Colonic mucosa (tissue), 4 donors: ENCODE measurements at regions not wholly inside any gene's neighbourhood (a gene's known extent, or its start where the extent isn't known, plus 50 kb on each side); places are given as distances from the start of the nearest gene placed in this dataset.

Experiments
- DNase-seq: peaks from one replicate; pipeline ENCODE4 v3.0.0-alpha.2; 2020
- H3K27ac ChIP-seq: fragments of 200-600 bp; one replicate; pipeline ENCODE4 v1.8.0; 2021
- H3K27me3 ChIP-seq: fragments of 200-600 bp; one replicate; pipeline ENCODE4 v1.8.0; 2021
- H3K36me3 ChIP-seq: fragments of 200-600 bp; one replicate; pipeline ENCODE4 v1.8.0; 2021
- H3K4me1 ChIP-seq: fragments of 200-600 bp; one replicate; pipeline ENCODE4 v1.8.0; 2021; ENCODE audit warnings: mild to moderate bottlenecking
- H3K4me3 ChIP-seq: fragments of 200-600 bp; one replicate; pipeline ENCODE4 v1.8.0; 2021
- H3K9ac ChIP-seq, 2 donors: one replicate each; pipeline ENCODE4 v1.7.0; 2013; ENCODE audit warnings: control low read depth in 2 of 2, low read depth in 2 of 2, low read length in 2 of 2
- H3K9me3 ChIP-seq: fragments of 200-600 bp; one replicate; pipeline ENCODE4 v1.8.0; 2021
- CTCF ChIP-seq: fragments of 200-600 bp; IDR thresholded peaks from one replicate; pipeline ENCODE4 v1.8.0; 2022; ENCODE audit warnings: antibody characterized with exemption, mild to moderate bottlenecking
- intact Hi-C: fragments of 100-400 bp; cut with DNase I; formaldehyde crosslinking; loops from one replicate; pipeline ENCODE4 v1.14.1; 2022
- donor health status: healthy.
- donor health status: DM: no; HTN: no; CAD: no.
- donor health status: DM: no; HTN: no; CAD: no.

- Histone ChIP-seq H3K27me3 (no peaks in the 10 kb centered on the region), H3K27ac (no peak overlapping the region), H3K9me3 (no peaks in the 10 kb centered on the region), H3K9ac (no peak overlapping the region), H3K4me1 (no peaks in the 10 kb centered on the region), H3K4me3 (no peak overlapping the region), H3K36me3 (no peaks in the 10 kb centered on the region)
- TF ChIP-seq CTCF = no peak
- no peak for DNase-seq
- intact Hi-C loops = no loop called here
Observed at GRCh38 chr18:41128545-41128944, 826.5 kb upstream of the PIK3C3 start.

DNA sequence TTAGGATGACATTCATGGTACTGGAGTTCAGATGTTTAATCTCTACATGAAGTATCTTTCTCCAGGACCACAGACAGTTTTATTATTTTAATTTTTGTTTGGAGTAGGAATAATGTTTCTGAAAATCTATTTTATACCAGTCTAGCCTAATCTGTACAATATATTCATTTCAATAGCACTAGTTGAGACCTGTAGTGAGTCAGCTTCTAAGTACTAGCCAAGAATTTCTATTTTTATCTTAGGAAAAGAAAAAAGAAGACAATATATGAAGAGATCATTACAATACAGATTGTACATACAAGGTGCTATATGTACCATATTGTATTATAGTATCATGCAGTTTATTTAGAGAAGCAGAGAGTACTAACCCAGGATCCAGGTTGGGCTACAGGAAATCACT, 826.9 kb upstream of the PIK3C3 start:
- Histone ChIP-seq H3K36me3 (no peaks in the 10 kb centered on the region), H3K27me3 (no peaks in the 10 kb centered on the region), H3K9me3 (no peaks in the 10 kb centered on the region), H3K9ac (no peak overlapping the region), H3K4me3 (no peak overlapping the region), H3K4me1 (no peaks in the 10 kb centered on the region), H3K27ac (no peak overlapping the region)
- no peak for DNase-seq
- TF ChIP-seq CTCF = no peak
- intact Hi-C loops = no loop called here

DNA sequence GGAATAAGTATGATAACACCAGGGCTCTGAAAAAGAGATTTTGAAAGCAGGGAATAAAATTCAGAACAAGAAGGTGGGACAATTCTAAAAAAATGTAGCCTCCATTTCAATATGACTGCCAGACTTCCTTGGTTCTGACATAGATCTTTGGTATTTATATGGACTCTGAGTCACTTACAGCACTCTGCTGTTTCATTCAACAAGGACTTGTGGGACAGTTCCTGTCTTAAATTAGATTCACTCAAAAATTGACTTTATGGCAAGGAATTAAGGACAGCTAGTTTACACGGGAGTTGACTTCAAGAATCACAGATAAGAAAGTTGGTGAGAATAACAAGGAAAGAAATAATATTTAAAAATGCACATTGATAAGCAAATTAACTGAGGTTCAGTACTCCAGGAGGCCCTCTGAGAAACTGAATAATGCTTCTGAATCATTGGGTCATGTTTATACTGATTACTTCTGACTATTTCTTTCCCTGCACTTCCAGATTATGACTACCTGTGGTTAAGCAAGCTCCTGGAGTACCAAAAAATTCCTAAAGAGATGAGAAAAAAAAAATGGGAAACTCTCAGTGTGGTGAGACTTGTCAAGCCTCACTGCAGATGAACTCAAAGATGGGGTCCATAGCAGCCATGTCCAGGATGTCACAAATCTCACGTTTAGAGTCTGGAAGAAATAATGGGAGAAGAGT, 828.3 kb upstream of the PIK3C3 start:
- DNase-seq = no peak
- no peak overlapping the region for H3K27ac ChIP-seq
- H3K36me3 ChIP-seq = no peaks in the 10 kb centered on the region
- intact Hi-C loops = no loop called here
- TF ChIP-seq CTCF = no peak
- H3K9ac ChIP-seq = no peak overlapping the region
- H3K4me3 ChIP-seq = no peak overlapping the region
- no peaks in the 10 kb centered on the region for H3K9me3 ChIP-seq
- H3K4me1 ChIP-seq = no peaks in the 10 kb centered on the region
- no peaks in the 10 kb centered on the region for H3K27me3 ChIP-seq

DNA sequence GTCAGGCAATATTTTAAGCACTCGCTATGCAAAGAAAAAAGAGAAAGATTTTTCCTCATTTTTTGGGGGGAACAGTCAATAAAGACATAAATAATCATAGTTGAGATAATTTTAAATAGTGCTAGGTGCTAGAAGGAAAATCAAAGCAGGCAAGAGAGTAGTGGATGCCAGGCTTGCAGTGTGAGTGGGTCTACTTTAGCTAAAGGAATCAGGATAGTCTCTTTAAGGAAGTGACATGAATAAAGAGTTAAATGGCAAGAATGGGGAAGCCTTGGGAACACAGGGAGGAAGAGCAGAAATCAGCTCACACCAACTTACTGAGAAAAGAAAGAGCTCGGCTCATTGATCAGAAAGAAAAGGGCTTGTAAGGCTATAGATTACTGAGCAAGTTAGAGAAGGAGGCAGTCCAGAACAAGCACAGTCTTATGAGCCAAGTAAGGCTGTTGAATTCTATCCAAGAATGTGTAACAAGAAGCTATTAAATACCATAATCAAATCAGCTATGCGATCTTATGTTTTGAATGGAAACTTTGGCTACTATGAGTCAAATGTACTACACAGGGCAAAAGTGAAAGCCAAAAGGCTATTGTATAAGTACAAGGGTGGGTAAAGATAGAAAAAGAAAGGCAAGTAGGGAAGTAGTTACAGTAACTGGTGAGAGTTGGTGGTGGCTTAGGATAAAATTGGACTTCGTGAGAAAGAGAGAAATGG, 833.8 kb upstream of the PIK3C3 start:
- DNase-seq = no peak
- Histone ChIP-seq H3K9me3 (no peaks in the 10 kb centered on the region), H3K36me3 (no peaks in the 10 kb centered on the region), H3K4me3 (no peak overlapping the region), H3K4me1 (no peaks in the 10 kb centered on the region), H3K27me3 (no peaks in the 10 kb centered on the region), H3K27ac (no peak overlapping the region), H3K9ac (no peak overlapping the region)
- intact Hi-C loops = no loop called here
- TF ChIP-seq CTCF = no peak

DNA sequence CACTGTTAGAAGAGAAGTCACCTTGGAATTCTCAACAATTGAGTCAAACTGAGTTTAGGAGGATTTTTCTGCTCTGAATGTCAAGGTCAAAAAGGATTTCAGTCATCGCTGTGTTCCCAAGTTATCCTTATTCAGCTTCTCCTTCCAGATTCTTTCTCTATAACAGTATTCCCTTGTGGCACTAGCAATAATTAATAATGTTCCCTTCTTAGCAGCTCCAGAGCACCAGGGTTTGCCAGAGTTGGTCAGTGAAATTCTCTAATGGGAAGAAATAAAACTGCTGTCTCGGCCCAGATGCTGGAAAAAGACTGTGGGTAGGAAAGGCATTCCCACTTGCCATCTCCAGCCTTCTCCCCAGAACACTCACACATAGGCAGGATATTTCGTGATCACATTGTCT, 836.0 kb upstream of the PIK3C3 start:
- DNase-seq = no peak
- intact Hi-C loops = no loop called here

More for the DNA sequence above, 836.0 kb upstream of the PIK3C3 start:
- no peak overlapping the region for H3K27ac ChIP-seq
- H3K9me3 ChIP-seq = no peaks in the 10 kb centered on the region
- no peaks in the 10 kb centered on the region for H3K4me1 ChIP-seq
- no peaks in the 10 kb centered on the region for H3K27me3 ChIP-seq
- H3K36me3 ChIP-seq = no peaks in the 10 kb centered on the region
- no peak overlapping the region for H3K9ac ChIP-seq
- TF ChIP-seq CTCF = no peak
- no peak overlapping the region for H3K4me3 ChIP-seq
